ENCODE measurements at regions not wholly inside any gene's neighbourhood (a gene's known extent, or its start where the extent isn't known, plus 50 kb on each side); places are given as distances from the start of the nearest gene placed in this dataset.

- no peak for DNase-seq
Measured at GRCh38 chr15:66950114-66950513, 115.3 kb upstream of the SMAD3 start.

GRCh38 chr15:66951531-66952320 is 113.7 kb upstream of the SMAD3 start:
- no peak for DNase-seq

- DNase-seq, result no peak
Measured at GRCh38 chr15:66952756-66953522, 112.5 kb upstream of the SMAD3 start.

DNA sequence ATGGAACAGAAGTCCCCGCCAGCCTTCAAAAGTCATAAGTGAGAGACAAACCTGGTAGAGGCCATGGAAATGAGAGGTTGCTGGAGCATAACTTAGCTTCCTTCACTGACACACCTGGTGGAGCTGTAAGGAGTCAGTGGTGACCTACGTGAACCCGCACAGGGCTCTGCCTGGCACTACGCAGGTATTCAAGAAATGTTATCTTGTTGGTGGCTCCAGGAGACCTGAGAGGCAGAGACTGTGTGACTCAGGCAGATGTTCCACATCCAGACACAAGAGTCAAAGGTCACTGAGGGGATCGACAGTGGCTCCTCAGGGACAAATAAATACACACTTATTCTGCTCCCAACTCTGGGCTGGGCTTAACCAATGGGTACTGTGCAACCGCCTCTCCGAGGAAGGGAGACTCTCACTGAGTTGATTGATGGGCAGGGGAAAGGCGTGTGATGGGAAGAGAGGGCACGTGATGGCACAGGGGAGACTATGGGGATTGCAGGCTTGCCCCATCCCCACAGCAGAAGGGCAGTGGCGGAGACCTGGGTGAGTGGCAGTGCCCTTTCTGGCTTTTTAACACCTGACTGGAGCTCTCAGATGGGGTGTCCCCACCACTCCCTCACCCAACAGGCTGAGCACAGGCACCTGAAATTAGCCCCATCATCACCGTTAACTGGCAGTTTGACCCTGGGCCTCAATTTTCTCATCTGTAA is 111.7 kb upstream of the SMAD3 start:
- DNase-seq, result no peak

- no peak for DNase-seq
Measured at GRCh38 chr15:66954601-66955000, 110.8 kb upstream of the SMAD3 start.

- DNase-seq, result no peak
Measured at GRCh38 chr15:66955001-66955516, 110.3 kb upstream of the SMAD3 start.

DNA sequence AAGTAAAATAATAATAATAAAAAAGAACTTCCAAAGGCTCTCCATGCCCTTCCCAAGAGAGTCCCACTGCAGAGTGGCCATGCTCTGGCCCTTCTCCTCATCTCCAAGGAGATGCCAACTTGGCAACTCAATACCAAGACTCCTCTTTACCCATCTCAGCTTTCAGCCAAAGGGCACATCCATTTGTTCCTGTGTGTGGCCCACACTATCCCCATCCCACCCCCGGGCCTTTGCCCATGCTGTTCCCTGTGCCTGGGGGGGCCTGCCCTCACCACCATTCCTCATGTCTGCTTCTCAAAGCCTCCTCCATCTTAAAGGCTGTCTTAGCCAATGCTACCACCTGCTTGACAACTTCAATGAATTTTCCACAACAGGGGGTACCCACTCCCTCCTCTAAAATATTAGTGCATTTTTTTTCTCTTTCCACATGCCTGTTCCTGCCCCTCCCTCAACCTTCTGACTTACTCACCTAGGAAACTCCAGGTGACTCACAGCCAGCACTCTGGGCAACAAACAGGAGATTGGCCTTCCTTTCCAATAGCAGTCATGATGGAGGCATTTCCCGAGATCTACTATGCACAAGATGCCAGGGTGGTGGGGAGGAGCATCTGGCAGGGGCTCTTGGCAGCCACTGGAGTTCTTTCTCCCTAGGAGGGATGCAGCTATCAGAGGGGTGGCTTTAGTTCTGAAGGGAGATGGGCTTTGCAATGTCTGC is 109.4 kb upstream of the SMAD3 start:
- DNase-seq, result no peak

- no peak for DNase-seq
Measured at GRCh38 chr15:66956672-66957430, 108.6 kb upstream of the SMAD3 start.

GRCh38 chr15:66957431-66957720 is 108.0 kb upstream of the SMAD3 start:
- no peak for DNase-seq

DNA sequence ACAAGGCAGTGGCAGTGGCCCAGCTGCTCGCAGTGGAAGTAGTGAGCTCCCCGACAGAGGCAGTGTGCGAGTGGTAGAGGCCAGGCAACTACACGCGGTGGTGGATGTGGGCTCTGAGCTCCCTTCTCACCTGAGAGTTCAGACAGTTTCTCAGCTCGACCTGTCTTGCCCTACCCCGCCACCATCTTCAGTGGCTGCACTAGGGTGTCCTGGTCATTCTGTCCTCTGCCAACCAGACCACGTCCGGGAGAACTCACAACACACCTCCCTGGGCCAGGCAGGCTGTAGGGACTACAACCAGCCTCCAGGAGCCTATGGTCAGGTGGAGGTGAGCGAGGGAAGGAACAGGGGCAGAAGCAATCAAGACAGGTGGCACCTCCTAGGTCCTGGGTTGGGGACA is 106.3 kb upstream of the SMAD3 start:
- no peak for DNase-seq

DNA sequence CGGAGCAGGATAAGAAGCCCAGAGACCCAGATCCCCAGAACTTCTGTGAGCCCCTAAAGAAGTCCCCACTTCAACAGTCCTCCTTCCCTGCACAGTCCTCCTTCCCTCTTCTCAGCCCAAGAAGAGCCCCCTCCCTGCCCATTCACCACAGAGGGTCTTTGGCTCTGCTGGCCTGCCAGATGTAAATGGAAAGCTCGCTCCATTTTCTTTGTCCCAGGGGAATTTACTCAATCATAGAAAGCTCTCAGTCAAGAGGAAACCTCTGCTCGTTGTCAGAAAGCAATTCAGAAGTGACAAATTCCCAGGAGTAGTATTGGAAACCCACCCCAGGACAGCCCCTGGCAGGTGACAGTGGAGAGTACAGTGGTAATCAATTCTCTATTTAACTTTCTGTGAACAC is 105.5 kb upstream of the SMAD3 start:
- DNase-seq, result no peak

DNA sequence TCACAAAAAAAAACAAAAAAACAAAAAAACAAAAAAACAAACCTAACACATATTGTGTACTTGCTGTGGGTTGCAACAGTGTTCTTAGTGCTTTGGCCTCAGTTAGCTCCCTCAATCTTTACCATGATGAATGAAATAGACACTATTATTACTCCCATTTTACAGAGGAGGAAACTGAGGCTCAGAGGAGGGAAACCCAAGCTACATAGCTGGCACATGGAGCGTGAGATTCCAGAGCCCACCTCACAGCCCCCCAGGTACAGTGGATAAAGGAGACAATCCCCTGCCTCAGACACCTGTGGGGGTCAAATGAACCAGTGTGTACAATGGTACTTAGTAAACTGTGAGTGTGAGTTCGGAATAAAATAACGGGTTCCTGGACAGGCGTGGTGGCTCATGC is 104.9 kb upstream of the SMAD3 start:
- DNase-seq, result no peak

DNA sequence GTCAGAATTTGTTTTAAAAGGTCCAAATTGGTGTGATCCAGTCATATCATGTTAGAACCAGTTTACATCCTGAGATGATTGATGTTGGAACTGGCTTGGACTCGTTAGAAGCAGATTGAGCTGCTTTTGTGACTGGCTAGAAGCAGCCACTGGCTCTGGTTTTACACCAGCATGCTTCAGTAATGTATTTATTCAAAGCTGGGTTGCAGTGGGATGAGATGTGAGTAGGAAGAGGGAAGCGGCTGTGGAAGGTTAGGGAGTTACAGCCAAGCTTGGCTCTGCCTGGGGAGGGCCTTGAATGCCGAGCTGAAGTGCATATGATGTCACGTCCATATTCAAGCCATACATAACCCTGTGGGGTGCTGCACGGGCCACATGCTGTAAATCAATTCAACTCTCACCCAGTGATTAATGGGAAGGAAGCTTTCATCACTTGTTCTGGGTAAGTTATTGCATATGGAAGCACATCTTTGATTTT is 104.0 kb upstream of the SMAD3 start:
- DNase-seq, result no peak

DNA sequence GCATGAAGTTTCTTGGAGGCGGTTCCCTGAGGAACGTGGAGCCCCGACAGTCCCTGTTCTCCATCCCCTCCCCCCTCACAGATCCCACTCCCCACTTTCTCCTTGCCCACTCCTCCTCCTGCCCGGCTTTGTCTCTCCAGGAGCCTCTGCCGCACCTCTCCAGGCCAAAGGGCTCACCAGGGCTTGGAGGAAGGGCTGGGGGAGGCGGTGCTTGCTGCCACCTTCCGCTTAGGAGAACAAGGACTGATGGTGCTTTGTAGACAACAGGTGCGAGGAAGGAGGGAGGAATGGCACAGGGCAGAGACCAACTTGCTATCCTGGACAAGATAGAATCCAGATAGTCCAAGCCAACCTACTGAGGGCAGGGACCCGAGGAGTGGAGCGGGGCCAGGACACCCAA is 103.5 kb upstream of the SMAD3 start:
- DNase-seq, result no peak

- no peak for DNase-seq
Measured at GRCh38 chr15:66962522-66962921, 102.9 kb upstream of the SMAD3 start.

DNA sequence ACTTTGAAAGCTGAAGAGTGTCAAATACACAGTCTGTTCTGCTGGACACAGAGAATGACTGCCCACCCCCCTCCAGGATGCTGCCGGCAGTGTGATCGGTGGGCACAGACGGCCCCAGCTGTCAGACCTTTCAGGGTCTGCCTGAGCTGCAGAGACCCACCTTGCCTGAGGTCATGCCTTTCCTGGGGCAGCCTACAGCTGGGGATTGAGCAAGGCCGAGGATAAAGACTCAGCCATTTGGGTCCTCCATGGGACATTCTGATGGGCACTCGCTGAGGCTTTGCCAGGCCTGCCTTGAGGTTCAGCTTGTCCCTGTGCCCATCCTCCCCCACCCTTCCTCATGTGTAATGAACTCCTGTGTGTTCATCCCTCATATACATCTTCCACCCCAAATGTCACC is 102.3 kb upstream of the SMAD3 start:
- DNase-seq, result no peak

GRCh38 chr15:66963710-66964109 is 101.7 kb upstream of the SMAD3 start:
- no peak for DNase-seq

GRCh38 chr15:66964111-66964738 is 101.2 kb upstream of the SMAD3 start:
- DNase-seq, result no peak

- DNase-seq, result no peak
Measured at GRCh38 chr15:66964791-66965190, 100.6 kb upstream of the SMAD3 start.

- no peak for DNase-seq
Measured at GRCh38 chr15:66965201-66965900, 100.1 kb upstream of the SMAD3 start.

DNA sequence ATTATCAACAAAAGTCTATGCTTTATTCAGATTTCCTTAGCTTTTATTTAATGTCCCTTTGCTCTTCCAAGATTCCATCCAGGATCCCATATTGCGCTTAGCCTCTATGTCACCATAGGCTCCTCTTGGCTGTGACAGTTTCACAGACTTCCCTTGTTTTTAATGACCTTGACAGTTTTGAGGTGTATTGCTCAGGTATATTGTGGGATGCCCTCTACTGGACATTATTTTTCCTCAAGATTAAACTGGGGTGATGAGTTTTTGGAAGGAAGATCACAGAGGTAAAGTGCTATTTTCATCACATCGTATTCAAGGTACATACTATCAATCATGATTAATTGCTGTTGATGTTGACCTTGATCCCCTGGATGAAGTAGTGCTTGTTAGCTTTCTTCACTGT is 99.1 kb upstream of the SMAD3 start:
- DNase-seq, result no peak
